ENCODE measurements at regions not wholly inside any gene's neighbourhood (a gene's known extent, or its start where the extent isn't known, plus 50 kb on each side); places are given as distances from the start of the nearest gene placed in this dataset.
A peak's percentile ranks its signal among the peaks of the same experiment; 100 is the strongest.

DNA sequence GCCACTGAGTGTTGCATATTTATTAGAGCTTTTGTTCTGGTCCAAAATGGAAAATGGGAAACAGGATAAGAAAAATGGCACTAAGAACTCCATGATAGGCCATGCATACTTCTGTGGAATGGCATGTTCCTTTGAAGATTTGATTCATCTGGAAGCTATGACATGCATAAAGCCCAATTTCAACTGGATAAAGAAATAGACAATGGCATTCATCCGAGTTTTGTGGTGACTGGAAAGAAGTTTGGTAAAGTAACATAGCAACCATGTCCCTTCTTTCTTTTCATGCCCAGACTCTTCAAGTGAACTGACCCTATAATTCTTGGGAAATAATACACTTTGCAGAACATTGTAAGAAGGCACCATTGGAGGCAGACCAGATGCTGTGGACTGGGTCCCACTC is 368.4 kb upstream of the IL12A start:
- H3K9me3 ChIP-seq = no peaks in the 10 kb centered on the region
- ATAC-seq = no peak
- no peaks in the 10 kb centered on the region for H3K4me1 ChIP-seq
- TF ChIP-seq, protein P1, sequence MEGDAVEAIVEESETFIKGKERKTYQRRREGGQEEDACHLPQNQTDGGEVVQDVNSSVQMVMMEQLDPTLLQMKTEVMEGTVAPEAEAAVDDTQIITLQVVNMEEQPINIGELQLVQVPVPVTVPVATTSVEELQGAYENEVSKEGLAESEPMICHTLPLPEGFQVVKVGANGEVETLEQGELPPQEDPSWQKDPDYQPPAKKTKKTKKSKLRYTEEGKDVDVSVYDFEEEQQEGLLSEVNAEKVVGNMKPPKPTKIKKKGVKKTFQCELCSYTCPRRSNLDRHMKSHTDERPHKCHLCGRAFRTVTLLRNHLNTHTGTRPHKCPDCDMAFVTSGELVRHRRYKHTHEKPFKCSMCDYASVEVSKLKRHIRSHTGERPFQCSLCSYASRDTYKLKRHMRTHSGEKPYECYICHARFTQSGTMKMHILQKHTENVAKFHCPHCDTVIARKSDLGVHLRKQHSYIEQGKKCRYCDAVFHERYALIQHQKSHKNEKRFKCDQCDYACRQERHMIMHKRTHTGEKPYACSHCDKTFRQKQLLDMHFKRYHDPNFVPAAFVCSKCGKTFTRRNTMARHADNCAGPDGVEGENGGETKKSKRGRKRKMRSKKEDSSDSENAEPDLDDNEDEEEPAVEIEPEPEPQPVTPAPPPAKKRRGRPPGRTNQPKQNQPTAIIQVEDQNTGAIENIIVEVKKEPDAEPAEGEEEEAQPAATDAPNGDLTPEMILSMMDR (IDR thresholded peaks at IDR 0.05) = no peak
- TF ChIP-seq POLR2AphosphoS5 (IDR thresholded peaks at IDR 0.05) = no peak
- no peak for TF ChIP-seq POLR2A (IDR thresholded peaks at IDR 0.05)
- TF ChIP-seq EP300 (IDR thresholded peaks at IDR 0.05) = no peak
- H3K27ac ChIP-seq = no peak overlapping the region
- WGBS, 2 donors (ENCODE audit: low coverage in 1 of 2) = 71 to 78% methylated on average over 1 of the region's 1 CpG
- no peaks in the 10 kb centered on the region for H3K36me3 ChIP-seq
- no peak overlapping the region for H3K4me3 ChIP-seq
- no peaks in the 10 kb centered on the region for H3K27me3 ChIP-seq

DNA sequence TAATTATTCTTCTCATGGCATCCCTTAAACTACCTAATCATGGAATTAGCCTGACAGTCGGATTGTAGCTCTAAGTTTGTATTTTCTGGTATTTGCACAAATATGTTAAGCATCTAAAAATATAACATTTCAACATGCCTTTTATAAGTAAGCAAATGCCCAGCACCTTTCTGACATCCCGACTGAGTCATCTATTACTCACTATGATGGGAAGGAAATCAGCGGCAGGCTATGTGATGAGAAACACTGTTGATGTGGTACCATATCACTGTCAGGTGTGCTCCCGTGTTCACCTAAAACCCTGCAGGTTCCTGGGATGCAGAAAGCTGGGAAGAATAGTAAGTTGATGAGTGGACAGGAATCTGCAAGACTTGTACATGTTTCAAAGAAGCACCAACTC is 367.8 kb upstream of the IL12A start:
- H3K4me3 ChIP-seq = no peak overlapping the region
- H3K9me3 ChIP-seq = no peaks in the 10 kb centered on the region
- no peaks in the 10 kb centered on the region for H3K36me3 ChIP-seq
- H3K27ac ChIP-seq = no peak overlapping the region
- WGBS, 2 donors (ENCODE audit: low coverage in 1 of 2) = 31 to 63% methylated on average over 1 to 2 of the region's 4 CpGs
- H3K4me1 ChIP-seq = no peaks in the 10 kb centered on the region
- no peak for ATAC-seq
- peak; percentile 20 for TF ChIP-seq POLR2AphosphoS5 (IDR thresholded peaks at IDR 0.05)
- TF ChIP-seq, protein P1 (IDR thresholded peaks at IDR 0.05) = no peak
- no peaks in the 10 kb centered on the region for H3K27me3 ChIP-seq

DNA sequence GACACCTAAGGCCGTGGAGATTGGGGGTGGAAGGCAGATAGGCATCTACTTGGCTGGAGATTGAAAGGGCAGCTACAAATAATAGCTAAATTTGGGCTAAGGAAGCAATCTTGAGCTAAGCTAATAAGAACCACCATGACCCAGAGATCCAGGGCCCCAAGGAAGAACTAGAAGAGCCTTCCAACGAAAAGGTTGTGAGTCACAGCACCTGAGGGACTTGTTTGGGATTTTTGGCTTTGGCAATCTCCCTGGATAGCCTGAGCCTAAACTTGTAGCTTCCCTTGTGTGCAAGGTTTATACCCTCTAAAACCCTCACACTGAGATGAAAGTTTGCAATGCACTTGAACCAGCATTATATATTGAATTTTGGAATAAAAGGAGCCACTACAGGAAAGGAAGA is 364.0 kb upstream of the IL12A start:
- H3K4me3 ChIP-seq = no peak overlapping the region
- H3K27me3 ChIP-seq = no peaks in the 10 kb centered on the region
- TF ChIP-seq POLR2AphosphoS5 (IDR thresholded peaks at IDR 0.05) = no peak
- TF ChIP-seq, protein P1 (IDR thresholded peaks at IDR 0.05) = no peak
- H3K27ac ChIP-seq = no peak overlapping the region
- no peaks in the 10 kb centered on the region for H3K9me3 ChIP-seq
- H3K4me1 ChIP-seq = no peaks in the 10 kb centered on the region
- ATAC-seq = no peak
- WGBS, 2 donors (ENCODE audit: low coverage in 1 of 2) = 73 to 100% methylated on average over 1 to 2 of the region's 2 CpGs
- H3K36me3 ChIP-seq = no peaks in the 10 kb centered on the region

DNA sequence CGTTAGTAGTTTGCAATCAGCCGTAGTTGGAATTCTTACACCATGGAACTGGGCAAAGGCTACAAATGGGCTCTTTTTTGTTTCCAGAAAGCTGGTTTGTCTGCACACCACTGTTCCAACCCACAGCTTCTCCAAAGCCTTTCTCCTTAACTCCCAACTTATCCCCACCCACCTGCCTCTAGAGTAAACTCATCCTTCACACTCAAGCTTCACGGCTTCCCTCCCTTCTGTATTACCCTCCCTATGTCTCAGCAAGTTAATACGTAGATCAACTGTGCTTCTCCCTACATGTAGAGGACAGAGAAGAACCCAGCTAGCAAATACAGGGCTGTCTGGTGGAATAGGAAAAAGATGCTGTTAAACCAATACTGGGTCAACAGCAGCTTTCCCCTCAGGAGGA is 363.0 kb upstream of the IL12A start:
- TF ChIP-seq POLR2AphosphoS5 (IDR thresholded peaks at IDR 0.05) = no peak
- TF ChIP-seq EP300 (IDR thresholded peaks at IDR 0.05) = no peak
- TF ChIP-seq, protein P1 (IDR thresholded peaks at IDR 0.05) = no peak
- TF ChIP-seq POLR2A (IDR thresholded peaks at IDR 0.05) = no peak
- WGBS, 2 donors (ENCODE audit: low coverage in 1 of 2) = 80 to 94% methylated on average over 3 to 4 of the region's 4 CpGs
- H3K4me3 ChIP-seq = no peak overlapping the region

DNA sequence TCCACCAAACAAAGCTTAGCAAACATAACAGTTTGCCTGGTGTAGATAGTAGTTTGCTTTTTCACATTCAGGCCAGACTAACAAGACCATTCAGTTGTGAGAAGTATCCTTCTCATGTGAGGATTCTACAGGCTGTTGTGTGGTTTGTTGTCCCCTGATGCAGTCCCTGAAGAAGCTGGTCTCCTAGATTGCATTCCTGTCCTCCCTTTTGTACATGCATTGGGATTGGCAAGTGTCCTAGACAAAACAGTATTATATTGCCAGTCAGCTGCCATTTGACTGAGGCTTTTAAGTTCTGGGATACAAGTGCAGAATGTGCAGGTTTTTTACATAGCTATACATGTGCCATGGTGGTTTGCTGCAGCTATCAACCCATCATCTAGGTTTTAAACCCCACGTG is 362.0 kb upstream of the IL12A start:
- H3K4me3 ChIP-seq = no peak overlapping the region
- H3K27ac ChIP-seq = no peak overlapping the region
- no peak for ATAC-seq
- 78% methylated on average over 1 of the region's 1 CpG; no CpG with 5 or more reads in 1 of the 2 donors for WGBS, 2 donors (ENCODE audit: low coverage in 1 of 2)
- no peaks in the 10 kb centered on the region for H3K36me3 ChIP-seq
- no peaks in the 10 kb centered on the region for H3K4me1 ChIP-seq
- H3K27me3 ChIP-seq = no peaks in the 10 kb centered on the region
- H3K9me3 ChIP-seq = no peaks in the 10 kb centered on the region
- TF ChIP-seq POLR2A (IDR thresholded peaks at IDR 0.05) (no peak), POLR2AphosphoS5 (IDR thresholded peaks at IDR 0.05) (no peak), EP300 (IDR thresholded peaks at IDR 0.05) (no peak)
- TF ChIP-seq, protein P1 (IDR thresholded peaks at IDR 0.05) = no peak

More for the DNA sequence above, 363.0 kb upstream of the IL12A start:
- H3K36me3 ChIP-seq = no peaks in the 10 kb centered on the region
- H3K27me3 ChIP-seq = no peaks in the 10 kb centered on the region
- H3K4me1 ChIP-seq = no peaks in the 10 kb centered on the region
- ATAC-seq = no peak
- H3K9me3 ChIP-seq = no peaks in the 10 kb centered on the region
- no peak overlapping the region for H3K27ac ChIP-seq

All from gastroesophageal sphincter (tissue), 4 donors.